A673 (cell line): ENCODE measurements at regions not wholly inside any gene's neighbourhood (a gene's known extent, or its start where the extent isn't known, plus 50 kb on each side); places are given as distances from the start of the nearest gene placed in this dataset.

Source experiments
- BruUV-seq: library from RNA; stranded (reverse); fragments of 400-500 nt; replicated peaks from 2 replicates; lab custom pipeline; 2021; lab: Mats Ljungman, UMichigan
- CTCF ChIA-PET: fragments of 300-600 bp; sonication (Branson Sonifier 250); formaldehyde crosslinking; loops from one replicate; lab custom pipeline; 2022; ENCODE audit warnings: antibody characterized with exemption; lab: Charles Lee
- POLR2A ChIA-PET: fragments of 300-600 bp; sonication (Branson Sonifier 250); formaldehyde crosslinking; loops from one replicate; lab custom pipeline; 2022; ENCODE audit warnings: antibody characterized with exemption; ENCODE audit not compliant: low non-redundant PET; lab: Charles Lee
- DNase-seq: peaks from one replicate; pipeline ENCODE4 v3.0.0-alpha.2; 2015; ENCODE audit warnings: low spot score
- H3K27ac ChIP-seq: fragments of 200-600 bp; sonication (generic); 2 replicates; pipeline ENCODE4 v1.5.1; 2016; ENCODE audit warnings: mixed run types, low read depth, mild to moderate bottlenecking, mixed read lengths, antibody characterized with exemption, low read length; ENCODE audit not compliant: poor library complexity, severe bottlenecking
- H3K27me3 ChIP-seq: fragments of 200-600 bp; sonication (generic); replicated peaks from 2 replicates; pipeline ENCODE4 v1.6.1; 2017; ENCODE audit warnings: mixed run types, low read depth, mild to moderate bottlenecking, mixed read lengths, antibody characterized with exemption, low read length; ENCODE audit not compliant: insufficient read depth, poor library complexity
- H3K36me3 ChIP-seq: fragments of 200-600 bp; sonication (generic); 2 replicates; pipeline ENCODE4 v1.6.1; 2016; ENCODE audit warnings: mixed run types, mild to moderate bottlenecking, mixed read lengths, antibody characterized with exemption, low read length; ENCODE audit not compliant: insufficient read depth, poor library complexity, severe bottlenecking
- H3K4me1 ChIP-seq: fragments of 200-600 bp; sonication (generic); 2 replicates; pipeline ENCODE4 v1.6.1; 2017; ENCODE audit warnings: mixed run types, mild to moderate bottlenecking, mixed read lengths, antibody characterized with exemption, low read length; ENCODE audit not compliant: insufficient read depth, poor library complexity, severe bottlenecking
- H3K4me3 ChIP-seq: fragments of 200-600 bp; sonication (generic); 2 replicates; pipeline ENCODE4 v1.5.1; 2016; ENCODE audit warnings: low read depth, mixed run types, mild to moderate bottlenecking, mixed read lengths, low read length; ENCODE audit not compliant: poor library complexity, severe bottlenecking
- H3K9me3 ChIP-seq: fragments of 200-600 bp; sonication (generic); 2 replicates; pipeline ENCODE4 v1.6.1; 2016; ENCODE audit warnings: mixed run types, low read depth, mild to moderate bottlenecking, mixed read lengths, antibody characterized with exemption, low read length; ENCODE audit not compliant: poor library complexity, severe bottlenecking
- CTCF ChIP-seq: fragments of 300-800, 200-600 bp; sonication (generic); conservative IDR thresholded peaks from 2 replicates; pipeline ENCODE4 v1.5.1; 2017; ENCODE audit warnings: low read depth, mild to moderate bottlenecking, antibody characterized with exemption, low read length, moderate library complexity, mixed read lengths
- EZH2 ChIP-seq: fragments of 200-600 bp; sonication (generic); IDR thresholded peaks from 2 replicates; pipeline ENCODE4 v1.6.1; 2017; ENCODE audit warnings: borderline replicate concordance, low read depth, mild to moderate bottlenecking, mixed read lengths, antibody characterized with exemption, low read length; ENCODE audit not compliant: poor library complexity, severe bottlenecking
- intact Hi-C: fragments of 100-400 bp; cut with micrococcal nuclease; formaldehyde crosslinking; loops from one replicate; pipeline ENCODE4 v1.10.0; 2022; ENCODE audit not compliant: unreplicated experiment

- BruUV-seq, result no TSS peak
- ChIA-PET POLR2A (no interaction called here), CTCF (no interaction called here)
- Histone ChIP-seq H3K36me3 (no peaks in the 10 kb centered on the region), H3K4me3 (no peak overlapping the region), H3K4me1 (no peaks in the 10 kb centered on the region), H3K9me3 (no peaks in the 10 kb centered on the region), H3K27ac (no peak overlapping the region), H3K27me3 (peaks cover 4% of the 10 kb centered on the region)
- DNase-seq, result no peak
- intact Hi-C loops, result no loop called here
- TF ChIP-seq CTCF (no peak), EZH2 (no peak)
Observed at GRCh38 chr1:37325509-37326437, 148.6 kb upstream of the ZC3H12A start.

- ChIA-PET POLR2A (no interaction called here), CTCF (no interaction called here)
- Histone ChIP-seq H3K9me3 (no peaks in the 10 kb centered on the region), H3K27me3 (no peaks in the 10 kb centered on the region), H3K4me3 (no peak overlapping the region), H3K4me1 (no peaks in the 10 kb centered on the region), H3K27ac (no peak overlapping the region), H3K36me3 (no peaks in the 10 kb centered on the region)
- TF ChIP-seq CTCF (no peak), EZH2 (no peak)
- intact Hi-C loops, result no loop called here
- no peak for DNase-seq
- BruUV-seq, result no TSS peak
Observed at GRCh38 chr1:37332126-37332525, 142.3 kb upstream of the ZC3H12A start.

- DNase-seq, result no peak
- no TSS peak for BruUV-seq
- intact Hi-C loops, result no loop called here
- ChIA-PET POLR2A (no interaction called here), CTCF (no interaction called here)
- H3K4me1 ChIP-seq, result no peaks in the 10 kb centered on the region
- H3K36me3 ChIP-seq, result no peaks in the 10 kb centered on the region
- H3K9me3 ChIP-seq, result no peaks in the 10 kb centered on the region
- no peak overlapping the region for H3K4me3 ChIP-seq
- TF ChIP-seq CTCF (no peak), EZH2 (no peak)
- H3K27me3 ChIP-seq, result peaks cover 4% of the 10 kb centered on the region
- no peak overlapping the region for H3K27ac ChIP-seq
Observed at GRCh38 chr1:37338658-37339057, 135.7 kb upstream of the ZC3H12A start.
